GM23338 (cell line): ENCODE measurements at regions not wholly inside any gene's neighbourhood (a gene's known extent, or its start where the extent isn't known, plus 50 kb on each side); places are given as distances from the start of the nearest gene placed in this dataset.

Source experiments
- ATAC-seq: fragments of 200-7000 bp; cut with Tn5 transposase; 3 replicates; pipeline ENCODE4 v1.9.1; 2020
- DNase-seq: peaks from one replicate; pipeline ENCODE4 v3.0.0-alpha.2; 2015; ENCODE audit warnings: low spot score
- H2AFZ ChIP-seq: fragments of 200-600 bp; sonication (generic); 2 replicates; pipeline ENCODE4 v1.8.0; 2016; ENCODE audit warnings: antibody characterized with exemption, mild to moderate bottlenecking, moderate library complexity
- H3F3A ChIP-seq: fragments of 200-600 bp; sonication (generic); replicated peaks from 2 replicates; pipeline ENCODE4 v1.8.0; 2017; ENCODE audit warnings: antibody characterized with exemption, mixed run types, low read depth
- H3K27ac ChIP-seq: fragments of 200-600 bp; sonication (generic); 2 replicates; pipeline ENCODE4 v1.6.1; 2016; ENCODE audit warnings: low read depth
- H3K27me3 ChIP-seq: fragments of 200-600 bp; sonication (generic); 2 replicates; pipeline ENCODE4 v1.8.0; 2016; ENCODE audit warnings: mild to moderate bottlenecking, mixed run types, moderate library complexity; ENCODE audit not compliant: insufficient read depth
- H3K36me3 ChIP-seq: fragments of 200-600 bp; sonication (generic); 2 replicates; pipeline ENCODE4 v1.8.0; 2016; ENCODE audit warnings: mild to moderate bottlenecking; ENCODE audit not compliant: insufficient read depth
- H3K4me1 ChIP-seq: fragments of 200-600 bp; sonication (generic); 2 replicates; pipeline ENCODE4 v1.8.0; 2016; ENCODE audit warnings: mild to moderate bottlenecking, moderate library complexity; ENCODE audit not compliant: insufficient read depth
- H3K4me2 ChIP-seq: fragments of 200-600 bp; sonication (generic); 2 replicates; pipeline ENCODE4 v1.7.1; 2017; ENCODE audit warnings: mixed run types
- H3K4me3 ChIP-seq: fragments of 200-600 bp; sonication (generic); 2 replicates; pipeline ENCODE4 v1.6.1; 2016; ENCODE audit warnings: mixed run types
- H3K79me2 ChIP-seq: fragments of 200-600 bp; sonication (generic); replicated peaks from 2 replicates; pipeline ENCODE4 v1.8.0; 2017; ENCODE audit warnings: mild to moderate bottlenecking; ENCODE audit not compliant: insufficient read depth
- H3K9me2 ChIP-seq: fragments of 200-600 bp; sonication (generic); 2 replicates; pipeline ENCODE4 v1.8.0; 2017; ENCODE audit not compliant: insufficient read depth
- H4K20me1 ChIP-seq: fragments of 200-600 bp; sonication (generic); replicated peaks from 2 replicates; pipeline ENCODE4 v1.8.0; 2017; ENCODE audit warnings: mild to moderate bottlenecking; ENCODE audit not compliant: insufficient read depth
- H3K27ac Mint-ChIP-seq: 2 replicates; pipeline ENCODE4 v1.8.0; 2020; ENCODE audit warnings: inconsistent platforms, mild to moderate bottlenecking, moderate library complexity, mixed read lengths
- H3K27me3 Mint-ChIP-seq: 3 replicates; pipeline ENCODE4 v1.8.0; 2022; ENCODE audit warnings: low read depth, mild to moderate bottlenecking, moderate library complexity, mixed read lengths, inconsistent platforms; ENCODE audit not compliant: insufficient read depth, poor library complexity
- H3K36me3 Mint-ChIP-seq: 3 replicates; pipeline ENCODE4 v1.8.0; 2021; ENCODE audit warnings: low read depth, mild to moderate bottlenecking, inconsistent platforms, moderate library complexity, mixed read lengths
- H3K4me1 Mint-ChIP-seq: 3 replicates; pipeline ENCODE4 v1.8.0; 2020; ENCODE audit warnings: mild to moderate bottlenecking, inconsistent platforms, mixed read lengths
- H3K4me3 Mint-ChIP-seq: 3 replicates; pipeline ENCODE4 v1.8.0; 2021; ENCODE audit warnings: moderate library complexity, mild to moderate bottlenecking, inconsistent platforms, mixed read lengths
- H3K9me3 Mint-ChIP-seq: 3 replicates; pipeline ENCODE4 v1.8.0; 2020; ENCODE audit warnings: moderate library complexity, mild to moderate bottlenecking, inconsistent platforms, mixed read lengths
- ETS1 ChIP-seq: IDR thresholded peaks from 2 replicates; pipeline ENCODE4 v1.6.1; 2016; ENCODE audit warnings: antibody characterized with exemption
- JUNB ChIP-seq: IDR thresholded peaks from one replicate; pipeline ENCODE4 v1.6.1; 2016; ENCODE audit warnings: antibody characterized with exemption; ENCODE audit not compliant: unreplicated experiment
- NANOG ChIP-seq: IDR thresholded peaks from 2 replicates; pipeline ENCODE4 v1.6.1; 2016; ENCODE audit warnings: antibody characterized with exemption, borderline replicate concordance
- ZNF331 ChIP-seq: fragments of 250-450 bp; sonication (Bioruptor Pico); IDR thresholded peaks from 2 replicates; pipeline ENCODE4 v1.5.0; 2020; ENCODE audit warnings: low read depth, mild to moderate bottlenecking, moderate library complexity
- TF ChIP-seq, protein P1 (sequence below): fragments of 250-450 bp; sonication (Bioruptor Pico); IDR thresholded peaks from 2 replicates; pipeline ENCODE4 v1.5.0; 2020; ENCODE audit warnings: mild to moderate bottlenecking, moderate library complexity

- TF ChIP-seq, protein P1, sequence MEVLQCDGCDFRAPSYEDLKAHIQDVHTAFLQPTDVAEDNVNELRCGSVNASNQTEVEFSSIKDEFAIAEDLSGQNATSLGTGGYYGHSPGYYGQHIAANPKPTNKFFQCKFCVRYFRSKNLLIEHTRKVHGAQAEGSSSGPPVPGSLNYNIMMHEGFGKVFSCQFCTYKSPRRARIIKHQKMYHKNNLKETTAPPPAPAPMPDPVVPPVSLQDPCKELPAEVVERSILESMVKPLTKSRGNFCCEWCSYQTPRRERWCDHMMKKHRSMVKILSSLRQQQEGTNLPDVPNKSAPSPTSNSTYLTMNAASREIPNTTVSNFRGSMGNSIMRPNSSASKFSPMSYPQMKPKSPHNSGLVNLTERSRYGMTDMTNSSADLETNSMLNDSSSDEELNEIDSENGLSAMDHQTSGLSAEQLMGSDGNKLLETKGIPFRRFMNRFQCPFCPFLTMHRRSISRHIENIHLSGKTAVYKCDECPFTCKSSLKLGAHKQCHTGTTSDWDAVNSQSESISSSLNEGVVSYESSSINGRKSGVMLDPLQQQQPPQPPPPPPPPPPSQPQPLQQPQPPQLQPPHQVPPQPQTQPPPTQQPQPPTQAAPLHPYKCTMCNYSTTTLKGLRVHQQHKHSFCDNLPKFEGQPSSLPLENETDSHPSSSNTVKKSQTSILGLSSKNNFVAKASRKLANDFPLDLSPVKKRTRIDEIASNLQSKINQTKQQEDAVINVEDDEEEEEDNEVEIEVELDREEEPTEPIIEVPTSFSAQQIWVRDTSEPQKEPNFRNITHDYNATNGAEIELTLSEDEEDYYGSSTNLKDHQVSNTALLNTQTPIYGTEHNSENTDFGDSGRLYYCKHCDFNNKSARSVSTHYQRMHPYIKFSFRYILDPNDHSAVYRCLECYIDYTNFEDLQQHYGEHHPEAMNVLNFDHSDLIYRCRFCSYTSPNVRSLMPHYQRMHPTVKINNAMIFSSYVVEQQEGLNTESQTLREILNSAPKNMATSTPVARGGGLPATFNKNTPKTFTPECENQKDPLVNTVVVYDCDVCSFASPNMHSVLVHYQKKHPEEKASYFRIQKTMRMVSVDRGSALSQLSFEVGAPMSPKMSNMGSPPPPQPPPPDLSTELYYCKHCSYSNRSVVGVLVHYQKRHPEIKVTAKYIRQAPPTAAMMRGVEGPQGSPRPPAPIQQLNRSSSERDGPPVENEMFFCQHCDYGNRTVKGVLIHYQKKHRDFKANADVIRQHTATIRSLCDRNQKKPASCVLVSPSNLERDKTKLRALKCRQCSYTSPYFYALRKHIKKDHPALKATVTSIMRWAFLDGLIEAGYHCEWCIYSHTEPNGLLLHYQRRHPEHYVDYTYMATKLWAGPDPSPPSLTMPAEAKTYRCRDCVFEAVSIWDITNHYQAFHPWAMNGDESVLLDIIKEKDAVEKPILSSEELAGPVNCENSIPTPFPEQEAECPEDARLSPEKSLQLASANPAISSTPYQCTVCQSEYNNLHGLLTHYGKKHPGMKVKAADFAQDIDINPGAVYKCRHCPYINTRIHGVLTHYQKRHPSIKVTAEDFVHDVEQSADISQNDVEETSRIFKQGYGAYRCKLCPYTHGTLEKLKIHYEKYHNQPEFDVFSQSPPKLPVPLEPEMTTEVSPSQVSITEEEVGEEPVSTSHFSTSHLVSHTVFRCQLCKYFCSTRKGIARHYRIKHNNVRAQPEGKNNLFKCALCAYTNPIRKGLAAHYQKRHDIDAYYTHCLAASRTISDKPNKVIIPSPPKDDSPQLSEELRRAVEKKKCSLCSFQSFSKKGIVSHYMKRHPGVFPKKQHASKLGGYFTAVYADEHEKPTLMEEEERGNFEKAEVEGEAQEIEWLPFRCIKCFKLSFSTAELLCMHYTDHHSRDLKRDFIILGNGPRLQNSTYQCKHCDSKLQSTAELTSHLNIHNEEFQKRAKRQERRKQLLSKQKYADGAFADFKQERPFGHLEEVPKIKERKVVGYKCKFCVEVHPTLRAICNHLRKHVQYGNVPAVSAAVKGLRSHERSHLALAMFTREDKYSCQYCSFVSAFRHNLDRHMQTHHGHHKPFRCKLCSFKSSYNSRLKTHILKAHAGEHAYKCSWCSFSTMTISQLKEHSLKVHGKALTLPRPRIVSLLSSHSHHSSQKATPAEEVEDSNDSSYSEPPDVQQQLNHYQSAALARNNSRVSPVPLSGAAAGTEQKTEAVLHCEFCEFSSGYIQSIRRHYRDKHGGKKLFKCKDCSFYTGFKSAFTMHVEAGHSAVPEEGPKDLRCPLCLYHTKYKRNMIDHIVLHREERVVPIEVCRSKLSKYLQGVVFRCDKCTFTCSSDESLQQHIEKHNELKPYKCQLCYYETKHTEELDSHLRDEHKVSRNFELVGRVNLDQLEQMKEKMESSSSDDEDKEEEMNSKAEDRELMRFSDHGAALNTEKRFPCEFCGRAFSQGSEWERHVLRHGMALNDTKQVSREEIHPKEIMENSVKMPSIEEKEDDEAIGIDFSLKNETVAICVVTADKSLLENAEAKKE (CRISPR knock-in tag), result no peak
- no peak for TF ChIP-seq ZNF331 (CRISPR knock-in tag)
- TF ChIP-seq JUNB, result no peak
These were observed 201.3 kb upstream of the DSEL start (continued) for GRCh38 chr18:67717800-67718199.

- no peak overlapping the region for H3K27ac ChIP-seq
- H3F3A ChIP-seq, result no peaks in the 10 kb centered on the region
- H3K36me3 Mint-ChIP-seq, result no peaks in the 10 kb centered on the region
- DNase-seq (no peak), ATAC-seq (no peak)
- H2AFZ ChIP-seq, result no peak overlapping the region
- no peak overlapping the region for H3K4me2 ChIP-seq
- H3K36me3 ChIP-seq, result no peaks in the 10 kb centered on the region
- no peaks in the 10 kb centered on the region for H3K9me2 ChIP-seq
- no peak overlapping the region for H3K4me3 ChIP-seq
- H3K27ac Mint-ChIP-seq, result no peak overlapping the region
- no peaks in the 10 kb centered on the region for H3K4me1 Mint-ChIP-seq
- no peak overlapping the region for H3K4me3 Mint-ChIP-seq
- no peak for TF ChIP-seq NANOG
- TF ChIP-seq, protein P1 (CRISPR knock-in tag), result no peak
- no peak for TF ChIP-seq ETS1
- no peaks in the 10 kb centered on the region for H3K27me3 Mint-ChIP-seq
- no peaks in the 10 kb centered on the region for H3K27me3 ChIP-seq
- H4K20me1 ChIP-seq, result no peaks in the 10 kb centered on the region
- no peaks in the 10 kb centered on the region for H3K9me3 Mint-ChIP-seq
- H3K4me1 ChIP-seq, result no peaks in the 10 kb centered on the region
- no peaks in the 10 kb centered on the region for H3K79me2 ChIP-seq
These were observed 199.0 kb upstream of the DSEL start for GRCh38 chr18:67715567-67715966.
